Neural progenitor cell (in vitro differentiated cells): ENCODE measurements at regions not wholly inside any gene's neighbourhood (a gene's known extent, or its start where the extent isn't known, plus 50 kb on each side); places are given as distances from the start of the nearest gene placed in this dataset.

ENCODE experiments used
- EZH2 ChIP-seq: fragments of 200-600 bp; sonication (generic); IDR thresholded peaks from 2 replicates; pipeline ENCODE4 v1.6.1; 2017; ENCODE audit warnings: antibody characterized with exemption, mild to moderate bottlenecking, moderate library complexity
- EZH2phosphoT487 ChIP-seq: fragments of 200-600 bp; sonication (generic); IDR thresholded peaks from 2 replicates; pipeline ENCODE4 v1.6.1; 2017; ENCODE audit warnings: antibody characterized with exemption
- TF ChIP-seq, protein P1 (sequence below): fragments of 200-600 bp; sonication (generic); IDR thresholded peaks from 2 replicates; pipeline ENCODE4 v1.5.1; 2017; ENCODE audit warnings: antibody characterized with exemption, mild to moderate bottlenecking

DNA sequence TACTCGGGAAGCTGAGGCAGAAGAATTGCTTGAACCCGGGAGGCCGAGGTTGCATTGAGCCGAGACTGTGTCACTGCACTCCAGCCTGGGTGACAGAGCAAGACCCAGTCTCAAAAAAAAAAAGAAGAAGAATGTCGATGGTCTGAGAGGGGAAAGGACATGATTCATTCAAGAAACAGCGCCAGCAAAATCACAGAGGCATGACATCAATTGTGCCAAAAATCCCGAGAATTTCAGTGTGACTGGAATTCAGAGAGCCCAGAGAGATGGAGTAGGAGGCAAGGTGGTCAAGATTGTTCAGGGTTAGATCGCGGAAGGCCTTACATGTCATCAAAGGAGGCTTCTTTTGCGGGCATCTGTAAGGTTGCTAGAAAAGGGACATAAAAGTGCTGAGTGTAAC lies 483.3 kb downstream of the VRK1 start:
- TF ChIP-seq, protein P1, sequence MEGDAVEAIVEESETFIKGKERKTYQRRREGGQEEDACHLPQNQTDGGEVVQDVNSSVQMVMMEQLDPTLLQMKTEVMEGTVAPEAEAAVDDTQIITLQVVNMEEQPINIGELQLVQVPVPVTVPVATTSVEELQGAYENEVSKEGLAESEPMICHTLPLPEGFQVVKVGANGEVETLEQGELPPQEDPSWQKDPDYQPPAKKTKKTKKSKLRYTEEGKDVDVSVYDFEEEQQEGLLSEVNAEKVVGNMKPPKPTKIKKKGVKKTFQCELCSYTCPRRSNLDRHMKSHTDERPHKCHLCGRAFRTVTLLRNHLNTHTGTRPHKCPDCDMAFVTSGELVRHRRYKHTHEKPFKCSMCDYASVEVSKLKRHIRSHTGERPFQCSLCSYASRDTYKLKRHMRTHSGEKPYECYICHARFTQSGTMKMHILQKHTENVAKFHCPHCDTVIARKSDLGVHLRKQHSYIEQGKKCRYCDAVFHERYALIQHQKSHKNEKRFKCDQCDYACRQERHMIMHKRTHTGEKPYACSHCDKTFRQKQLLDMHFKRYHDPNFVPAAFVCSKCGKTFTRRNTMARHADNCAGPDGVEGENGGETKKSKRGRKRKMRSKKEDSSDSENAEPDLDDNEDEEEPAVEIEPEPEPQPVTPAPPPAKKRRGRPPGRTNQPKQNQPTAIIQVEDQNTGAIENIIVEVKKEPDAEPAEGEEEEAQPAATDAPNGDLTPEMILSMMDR: no peak
- TF ChIP-seq EZH2 (no peak), EZH2phosphoT487 (no peak)
